Stimulated activated naive CD4-positive, alpha-beta T cell (primary cell): ENCODE measurements at regions not wholly inside any gene's neighbourhood (a gene's known extent, or its start where the extent isn't known, plus 50 kb on each side); places are given as distances from the start of the nearest gene placed in this dataset.
A peak's percentile ranks its signal among the peaks of the same experiment; 100 is the strongest.

Experiments
- DNase-seq, 6 experiments: peaks; one replicate each; lab custom pipeline; 2025; lab: John Stamatoyannopoulos, UW

GRCh38 chr20:57876163-57876562 is 166.3 kb upstream of the PMEPA1 start:
- DNase-seq: no peak

GRCh38 chr20:57874141-57874540 is 164.3 kb upstream of the PMEPA1 start:
- DNase-seq: no peak

- DNase-seq: no peak
These were observed 163.1 kb upstream of the PMEPA1 start for GRCh38 chr20:57872816-57873409.

- no peak for DNase-seq
These were observed 161.4 kb upstream of the PMEPA1 start for GRCh38 chr20:57871237-57871632.

- no peak for DNase-seq
These were observed 160.9 kb upstream of the PMEPA1 start for GRCh38 chr20:57870597-57871236.

- no peak for DNase-seq
These were observed 160.1 kb upstream of the PMEPA1 start for GRCh38 chr20:57869951-57870315.

GRCh38 chr20:57869291-57869950 is 159.6 kb upstream of the PMEPA1 start:
- DNase-seq: no peak

GRCh38 chr20:57868310-57868709 is 158.5 kb upstream of the PMEPA1 start:
- no peak for DNase-seq

GRCh38 chr20:57867807-57868206 is 158.0 kb upstream of the PMEPA1 start:
- no peak for DNase-seq

- no peak for DNase-seq
These were observed 157.5 kb upstream of the PMEPA1 start for GRCh38 chr20:57867181-57867803.

GRCh38 chr20:57866250-57867106 is 156.7 kb upstream of the PMEPA1 start:
- no peak for DNase-seq

- peak in 1 of 6 experiments; percentile 4 for DNase-seq
These were observed 155.5 kb upstream of the PMEPA1 start for GRCh38 chr20:57865266-57865665.

- DNase-seq: no peak
These were observed 150.8 kb upstream of the PMEPA1 start for GRCh38 chr20:57860576-57860975.

GRCh38 chr20:57857969-57858368 is 148.2 kb upstream of the PMEPA1 start:
- DNase-seq: no peak

GRCh38 chr20:57857118-57857517 is 147.3 kb upstream of the PMEPA1 start:
- no peak for DNase-seq

GRCh38 chr20:57856658-57857057 is 146.8 kb upstream of the PMEPA1 start:
- peak in 2 of 6 experiments; percentile 6 to 8 for DNase-seq

GRCh38 chr20:57851796-57852195 is 142.0 kb upstream of the PMEPA1 start:
- no peak for DNase-seq

GRCh38 chr20:57851025-57851682 is 141.3 kb upstream of the PMEPA1 start:
- no peak for DNase-seq

- no peak for DNase-seq
These were observed 139.9 kb upstream of the PMEPA1 start for GRCh38 chr20:57849521-57850215.

GRCh38 chr20:57849121-57849520 is 139.3 kb upstream of the PMEPA1 start:
- no peak for DNase-seq

GRCh38 chr20:57848282-57848681 is 138.5 kb upstream of the PMEPA1 start:
- DNase-seq: no peak
